ENCODE measurements at regions not wholly inside any gene's neighbourhood (a gene's known extent, or its start where the extent isn't known, plus 50 kb on each side); places are given as distances from the start of the nearest gene placed in this dataset.

- no peaks in the 10 kb centered on the region for H3K27me3 Mint-ChIP-seq
- H3K27ac Mint-ChIP-seq: no peak overlapping the region
- no peak overlapping the region for H3K4me3 Mint-ChIP-seq
- peaks cover 0 to 4% (median 3%) of the 10 kb centered on the region in 3 donors for H3K9me3 Mint-ChIP-seq
- no peaks in the 10 kb centered on the region for H3K36me3 Mint-ChIP-seq
- H3K4me1 Mint-ChIP-seq: peaks cover 2 to 11% (median 11%) of the 10 kb centered on the region in 3 donors
These were observed 244.5 kb upstream of the SLC35B3 start for GRCh38 chr6:8679823-8680222.

GRCh38 chr6:8678466-8678865 is 243.1 kb upstream of the SLC35B3 start:
- H3K4me1 Mint-ChIP-seq: peaks cover 6 to 17% (median 16%) of the 10 kb centered on the region in 3 donors
- no peak overlapping the region for H3K27ac Mint-ChIP-seq
- H3K27me3 Mint-ChIP-seq: no peaks in the 10 kb centered on the region
- peaks cover 0 to 4% (median 3%) of the 10 kb centered on the region in 3 donors for H3K9me3 Mint-ChIP-seq
- H3K4me3 Mint-ChIP-seq: no peak overlapping the region
- no peaks in the 10 kb centered on the region for H3K36me3 Mint-ChIP-seq

GRCh38 chr6:8674126-8674525 is 238.8 kb upstream of the SLC35B3 start:
- Mint-ChIP-seq H3K4me3 (no peak overlapping the region), H3K36me3 (no peaks in the 10 kb centered on the region), H3K4me1 (peaks cover 8 to 16% (median 11%) of the 10 kb centered on the region in 3 donors), H3K27me3 (no peaks in the 10 kb centered on the region), H3K9me3 (peaks cover 3 to 6% (median 3%) of the 10 kb centered on the region in 3 donors), H3K27ac (peak overlapping the region in 2 of 3 donors; percentile 2 to 59)

GRCh38 chr6:8672882-8673281 is 237.5 kb upstream of the SLC35B3 start:
- no peak overlapping the region for H3K4me3 Mint-ChIP-seq

DNA sequence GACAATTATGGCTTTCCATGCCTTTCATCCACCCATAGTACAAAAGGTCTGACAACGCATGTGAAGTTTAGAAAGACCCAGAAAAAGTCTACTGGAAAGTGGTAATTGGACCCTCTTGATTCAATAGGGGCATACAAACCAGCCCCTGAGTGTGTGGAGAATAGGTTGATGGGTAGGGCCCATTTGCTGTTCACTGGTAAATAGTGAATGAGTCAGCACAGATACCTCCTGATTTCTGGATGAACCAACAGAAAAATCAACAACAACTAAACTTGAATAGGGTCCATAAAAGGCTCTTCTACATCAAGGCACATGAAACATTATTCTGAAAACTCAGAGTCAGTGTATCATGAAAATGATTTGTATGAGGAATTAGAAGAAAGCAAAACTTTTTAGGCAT is 235.4 kb upstream of the SLC35B3 start:
- Mint-ChIP-seq H3K27ac (no peak overlapping the region), H3K36me3 (no peaks in the 10 kb centered on the region), H3K27me3 (no peaks in the 10 kb centered on the region), H3K4me1 (peaks cover 8 to 16% (median 11%) of the 10 kb centered on the region in 3 donors), H3K9me3 (peaks cover 0 to 4% (median 3%) of the 10 kb centered on the region in 3 donors), H3K4me3 (no peak overlapping the region)

More at GRCh38 chr6:8672882-8673281, 237.5 kb upstream of the SLC35B3 start:
- Mint-ChIP-seq H3K4me1 (peaks cover 8 to 16% (median 11%) of the 10 kb centered on the region in 3 donors), H3K27me3 (no peaks in the 10 kb centered on the region), H3K36me3 (no peaks in the 10 kb centered on the region), H3K9me3 (peaks cover 1 to 5% (median 3%) of the 10 kb centered on the region in 3 donors), H3K27ac (peak overlapping the region in 1 of 3 donors; percentile 61)

DNA sequence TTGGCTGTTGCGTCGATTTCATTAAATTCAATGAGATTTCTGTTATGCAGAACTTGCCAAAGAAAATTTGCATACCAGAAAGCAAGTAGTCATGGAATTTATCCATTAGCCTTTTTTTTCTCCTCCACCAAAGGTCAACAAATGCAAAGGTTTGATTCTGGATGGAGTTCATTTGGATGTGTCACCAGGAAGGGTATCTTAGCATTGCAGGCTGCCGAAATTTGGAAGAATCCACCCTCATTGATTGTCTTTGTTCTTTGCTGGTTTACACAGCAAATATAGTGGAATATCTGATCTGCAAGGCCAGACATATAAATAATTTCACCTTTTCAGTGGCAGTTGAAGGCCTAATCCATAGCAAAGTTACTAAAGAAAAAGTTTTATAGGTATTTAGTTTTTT is 229.4 kb upstream of the SLC35B3 start:
- no peaks in the 10 kb centered on the region for H3K36me3 Mint-ChIP-seq
- H3K27me3 Mint-ChIP-seq: no peaks in the 10 kb centered on the region
- peaks cover 0 to 3% (median 2%) of the 10 kb centered on the region in 3 donors for H3K9me3 Mint-ChIP-seq
- H3K4me3 Mint-ChIP-seq: no peak overlapping the region
- peaks cover 0 to 1% (median 0%) of the 10 kb centered on the region in 3 donors for H3K4me1 Mint-ChIP-seq
- H3K27ac Mint-ChIP-seq: no peak overlapping the region

DNA sequence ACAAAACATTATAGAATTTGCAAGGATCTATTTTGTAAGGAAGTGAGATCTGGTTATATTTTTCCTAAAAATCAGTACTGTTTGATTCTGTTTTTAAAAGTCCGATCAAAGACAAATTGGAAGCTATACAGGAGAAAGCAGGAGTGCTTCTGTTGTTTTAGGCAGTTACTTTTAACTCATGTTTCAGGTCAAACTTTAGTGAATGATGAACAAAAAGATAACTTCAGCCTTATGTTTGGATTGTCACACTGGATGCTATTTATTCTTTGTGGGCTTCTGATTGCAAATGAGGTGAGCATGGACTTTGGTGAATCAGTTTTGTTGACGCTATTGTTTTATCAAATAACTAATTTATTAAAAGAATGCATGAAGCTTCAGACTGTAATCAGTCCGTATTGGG is 228.7 kb upstream of the SLC35B3 start:
- Mint-ChIP-seq H3K27me3 (no peaks in the 10 kb centered on the region), H3K9me3 (peaks cover 0 to 2% (median 1%) of the 10 kb centered on the region in 3 donors), H3K36me3 (no peaks in the 10 kb centered on the region), H3K4me1 (no peaks in the 10 kb centered on the region), H3K4me3 (no peak overlapping the region), H3K27ac (no peak overlapping the region)

DNA sequence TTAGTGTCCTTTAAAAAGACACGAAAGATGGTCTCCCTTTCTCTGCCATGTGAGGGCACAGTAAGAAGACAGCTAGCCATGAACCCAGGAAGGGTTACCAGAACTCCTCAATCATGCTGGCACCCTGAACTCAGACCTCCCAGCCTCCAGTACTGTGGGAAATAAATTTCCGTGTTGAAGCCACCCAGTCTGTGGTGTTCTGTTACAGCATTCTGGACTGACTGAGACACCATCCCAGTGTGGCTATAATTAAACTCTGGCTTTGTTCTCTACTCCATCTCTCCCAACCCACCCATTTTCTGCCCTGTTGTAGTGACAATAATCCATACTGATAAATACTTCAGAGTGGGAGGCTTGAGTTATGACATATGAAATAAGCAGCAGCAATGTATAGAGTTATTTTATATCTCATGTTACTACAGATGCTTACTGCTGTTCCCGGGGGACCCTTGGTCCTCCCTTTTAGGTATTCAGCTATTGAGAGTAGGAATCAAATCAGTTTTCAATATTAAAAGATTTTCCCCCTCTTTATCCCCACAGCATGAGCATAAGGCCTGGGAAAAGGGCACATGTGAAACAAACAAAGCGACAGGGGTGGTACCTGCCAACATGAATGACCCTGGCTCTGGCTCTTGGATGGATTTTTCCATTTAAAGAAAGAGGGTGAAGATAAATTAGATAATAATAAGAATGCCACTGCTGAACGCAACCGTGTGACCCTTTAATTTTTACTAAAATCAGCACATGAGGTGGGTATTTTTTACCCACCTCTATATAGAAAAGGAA is 224.3 kb upstream of the SLC35B3 start:
- no peak overlapping the region for H3K27ac Mint-ChIP-seq
- H3K36me3 Mint-ChIP-seq: no peaks in the 10 kb centered on the region
- H3K27me3 Mint-ChIP-seq: no peaks in the 10 kb centered on the region
- peaks cover 0 to 3% (median 0%) of the 10 kb centered on the region in 3 donors for H3K9me3 Mint-ChIP-seq
- no peak overlapping the region for H3K4me3 Mint-ChIP-seq
- no peaks in the 10 kb centered on the region for H3K4me1 Mint-ChIP-seq

- peaks cover 0 to 3% (median 0%) of the 10 kb centered on the region in 3 donors for H3K9me3 Mint-ChIP-seq
These were observed 223.1 kb upstream of the SLC35B3 start for GRCh38 chr6:8658416-8658815.

DNA sequence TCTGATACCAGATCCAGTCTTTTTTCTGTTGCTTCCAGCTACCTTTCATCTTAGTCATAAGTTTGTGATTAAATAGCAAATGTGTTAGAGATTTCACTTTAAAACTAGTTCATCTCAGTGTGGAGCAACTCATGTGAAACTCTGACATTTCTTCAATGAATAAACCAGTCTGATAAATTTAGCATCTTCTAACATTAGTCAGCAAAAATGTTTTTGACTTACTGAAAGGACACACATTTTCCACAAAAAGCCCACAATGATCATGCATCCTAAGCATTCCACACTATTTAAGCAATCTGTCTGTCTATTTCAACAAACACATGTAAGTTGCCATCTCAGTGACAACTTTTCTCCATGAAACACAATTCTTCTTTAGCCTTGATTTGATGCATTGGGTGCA is 222.2 kb upstream of the SLC35B3 start:
- peaks cover 0 to 3% (median 0%) of the 10 kb centered on the region in 3 donors for H3K9me3 Mint-ChIP-seq
- no peaks in the 10 kb centered on the region for H3K4me1 Mint-ChIP-seq
- no peak overlapping the region for H3K4me3 Mint-ChIP-seq
- H3K27me3 Mint-ChIP-seq: no peaks in the 10 kb centered on the region
- H3K36me3 Mint-ChIP-seq: no peaks in the 10 kb centered on the region
- no peak overlapping the region for H3K27ac Mint-ChIP-seq

More at GRCh38 chr6:8658416-8658815, 223.1 kb upstream of the SLC35B3 start:
- H3K4me1 Mint-ChIP-seq: no peaks in the 10 kb centered on the region
- H3K27me3 Mint-ChIP-seq: no peaks in the 10 kb centered on the region
- no peak overlapping the region for H3K27ac Mint-ChIP-seq
- no peaks in the 10 kb centered on the region for H3K36me3 Mint-ChIP-seq
- no peak overlapping the region for H3K4me3 Mint-ChIP-seq

GRCh38 chr6:8655670-8656454 is 220.5 kb upstream of the SLC35B3 start:
- Mint-ChIP-seq H3K4me1 (no peaks in the 10 kb centered on the region), H3K36me3 (no peaks in the 10 kb centered on the region), H3K4me3 (no peak overlapping the region), H3K27ac (no peak overlapping the region), H3K9me3 (peaks cover 0 to 1% (median 0%) of the 10 kb centered on the region in 3 donors), H3K27me3 (no peaks in the 10 kb centered on the region)

- H3K4me3 Mint-ChIP-seq: no peak overlapping the region
- peaks cover 0 to 6% (median 0%) of the 10 kb centered on the region in 3 donors for H3K9me3 Mint-ChIP-seq
- no peak overlapping the region for H3K27ac Mint-ChIP-seq
- H3K27me3 Mint-ChIP-seq: no peaks in the 10 kb centered on the region
- no peaks in the 10 kb centered on the region for H3K36me3 Mint-ChIP-seq
- H3K4me1 Mint-ChIP-seq: no peaks in the 10 kb centered on the region
These were observed 217.4 kb upstream of the SLC35B3 start for GRCh38 chr6:8652710-8653109.

DNA sequence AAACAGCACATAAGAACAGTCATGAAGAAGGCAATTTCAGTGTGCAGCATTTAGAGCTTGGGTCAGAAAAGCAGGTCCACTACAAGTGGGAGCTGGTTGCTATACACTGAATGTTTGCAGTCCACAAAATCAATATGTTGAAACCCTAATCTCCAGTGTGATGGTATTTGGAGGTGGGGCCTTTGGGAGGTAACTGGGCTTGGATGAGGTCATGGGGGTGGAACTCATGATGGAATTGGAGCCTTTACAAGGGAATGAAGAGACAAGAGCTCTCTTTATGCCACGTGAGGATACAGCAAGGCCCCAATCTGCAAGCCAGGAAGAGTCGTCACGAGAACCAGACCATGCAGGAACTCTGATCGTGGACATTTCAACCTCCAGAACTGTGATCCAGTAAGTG is 216.7 kb upstream of the SLC35B3 start:
- H3K4me3 Mint-ChIP-seq: no peak overlapping the region
- no peaks in the 10 kb centered on the region for H3K36me3 Mint-ChIP-seq
- no peaks in the 10 kb centered on the region for H3K27me3 Mint-ChIP-seq
- H3K27ac Mint-ChIP-seq: peak overlapping the region in 1 of 3 donors; percentile 69
- H3K9me3 Mint-ChIP-seq: peaks cover 0 to 6% (median 0%) of the 10 kb centered on the region in 3 donors
- no peaks in the 10 kb centered on the region for H3K4me1 Mint-ChIP-seq

DNA sequence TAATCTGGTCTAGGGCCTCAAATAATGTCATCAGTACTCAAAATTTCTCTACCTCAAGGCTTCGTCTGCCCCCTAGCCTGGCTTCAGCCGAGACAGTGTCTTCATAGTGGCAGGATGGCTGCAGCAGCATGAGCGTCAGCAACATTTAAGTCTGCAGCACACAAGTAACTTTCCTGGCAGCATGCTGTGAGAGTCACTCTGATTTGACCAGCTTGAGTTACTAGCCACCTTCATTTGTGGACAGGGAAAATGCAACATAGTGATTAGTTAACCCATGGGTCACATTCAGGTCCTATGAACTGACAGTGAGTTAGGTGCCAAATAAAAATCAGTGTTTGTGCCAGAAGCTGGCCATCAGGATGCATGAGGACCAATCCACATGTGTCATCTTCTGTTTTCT is 209.9 kb upstream of the SLC35B3 start:
- Mint-ChIP-seq H3K36me3 (peaks cover 4% of the 10 kb centered on the region), H3K4me1 (no peaks in the 10 kb centered on the region), H3K4me3 (no peak overlapping the region), H3K27ac (no peak overlapping the region), H3K9me3 (peaks cover 0 to 7% (median 4%) of the 10 kb centered on the region in 3 donors), H3K27me3 (no peaks in the 10 kb centered on the region)

- no peaks in the 10 kb centered on the region for H3K27me3 Mint-ChIP-seq
- H3K27ac Mint-ChIP-seq: peak overlapping the region in 1 of 3 donors; percentile 26
- H3K4me3 Mint-ChIP-seq: no peak overlapping the region
- H3K9me3 Mint-ChIP-seq: peaks cover 2 to 5% (median 4%) of the 10 kb centered on the region in 3 donors
- no peaks in the 10 kb centered on the region for H3K4me1 Mint-ChIP-seq
- peaks cover 4% of the 10 kb centered on the region for H3K36me3 Mint-ChIP-seq
These were observed 209.0 kb upstream of the SLC35B3 start for GRCh38 chr6:8644306-8644705.
